HG02798 (cell line): ENCODE measurements at regions not wholly inside any gene's neighbourhood (a gene's known extent, or its start where the extent isn't known, plus 50 kb on each side); places are given as distances from the start of the nearest gene placed in this dataset.
"Not testable (repeated sequence)": the region's sequence is repeated elsewhere in the genome, so short reads cannot be mapped to it uniquely, and the experiment has no call there.

Source experiments
- ATAC-seq: cut with Tn5 transposase; IDR thresholded peaks from one replicate; pipeline ENCODE4 v1.9.1; 2021; ENCODE audit warnings: mild to moderate bottlenecking; ENCODE audit not compliant: unreplicated experiment, poor library complexity

DNA sequence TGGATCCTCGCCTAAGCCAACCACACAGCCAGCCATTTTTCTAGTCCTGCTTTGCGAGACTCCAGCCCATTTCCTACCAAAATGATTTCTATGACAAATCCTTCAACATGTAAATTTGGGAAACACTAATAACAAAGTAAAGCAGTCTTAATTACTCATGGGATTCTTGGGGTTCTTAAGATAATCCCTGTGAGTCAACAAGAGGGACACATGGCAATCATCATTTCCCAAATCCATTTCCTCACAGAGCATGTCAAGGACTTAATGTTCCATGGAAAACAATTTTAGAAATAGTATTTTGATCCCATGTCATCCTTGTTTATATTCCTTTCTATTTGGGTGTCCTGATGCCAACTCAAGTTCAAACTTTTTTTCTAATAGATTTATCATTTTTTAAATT lies 322.7 kb upstream of the NOX3 start:
- no peak for ATAC-seq

DNA sequence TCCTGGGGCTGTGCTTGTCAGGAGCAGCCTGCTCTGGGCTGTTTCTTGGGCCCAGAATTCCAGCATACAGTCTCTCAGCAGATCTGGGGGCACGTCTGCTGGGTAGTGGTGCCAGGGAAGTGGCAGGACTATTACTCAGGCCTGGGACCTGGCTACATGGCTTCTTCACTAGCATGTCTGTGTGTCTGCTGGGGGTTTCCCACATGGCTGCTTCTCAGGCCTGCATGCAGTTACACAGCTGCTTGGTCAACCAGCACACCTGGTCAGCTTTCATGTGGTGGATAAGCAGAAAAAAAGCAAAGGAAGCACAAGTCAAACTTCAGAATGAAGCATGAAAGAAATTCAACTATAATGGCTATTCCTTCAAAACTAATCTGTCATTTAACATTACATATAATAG lies 316.2 kb upstream of the NOX3 start:
- no peak for ATAC-seq

DNA sequence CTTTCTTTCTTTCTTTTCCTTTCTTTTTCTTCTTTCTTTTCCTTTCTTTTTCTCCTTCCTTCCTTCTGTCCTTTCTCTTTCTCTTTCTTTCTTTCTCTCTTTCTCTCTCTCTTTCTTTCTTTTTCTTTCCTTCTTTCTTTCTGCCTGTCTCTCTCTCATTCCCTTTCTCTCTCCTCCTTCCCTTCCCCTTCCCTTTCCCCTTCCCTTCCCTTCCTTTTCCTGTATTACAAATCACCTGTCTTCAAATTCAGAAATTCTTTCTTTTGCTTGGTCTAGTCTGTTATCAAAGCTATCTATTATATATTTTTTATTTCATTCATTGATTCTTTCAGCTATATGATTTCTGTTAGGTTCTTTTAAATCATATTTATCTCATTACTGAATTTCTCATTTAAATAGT lies 315.2 kb upstream of the NOX3 start:
- no peak for ATAC-seq

DNA sequence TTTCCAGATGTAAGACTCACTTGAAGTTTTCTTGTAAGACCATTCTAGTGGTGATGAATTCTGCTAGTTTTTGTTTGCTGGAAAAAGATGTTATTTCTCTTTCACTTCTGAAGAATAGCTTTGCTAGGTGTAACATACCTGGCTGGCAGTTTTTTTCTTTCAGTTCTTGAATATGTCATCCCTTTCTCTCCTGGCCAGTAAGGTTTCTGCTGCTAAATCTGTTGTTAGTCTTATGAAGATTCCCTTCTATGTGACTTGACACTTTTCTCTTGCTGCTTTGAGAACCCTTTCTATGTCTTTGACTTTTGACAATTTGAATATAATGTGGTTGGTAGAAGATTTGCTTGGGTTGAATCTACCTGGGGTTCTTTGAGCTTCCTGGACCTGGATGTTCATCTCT lies 314.7 kb upstream of the NOX3 start:
- no peak for ATAC-seq

DNA sequence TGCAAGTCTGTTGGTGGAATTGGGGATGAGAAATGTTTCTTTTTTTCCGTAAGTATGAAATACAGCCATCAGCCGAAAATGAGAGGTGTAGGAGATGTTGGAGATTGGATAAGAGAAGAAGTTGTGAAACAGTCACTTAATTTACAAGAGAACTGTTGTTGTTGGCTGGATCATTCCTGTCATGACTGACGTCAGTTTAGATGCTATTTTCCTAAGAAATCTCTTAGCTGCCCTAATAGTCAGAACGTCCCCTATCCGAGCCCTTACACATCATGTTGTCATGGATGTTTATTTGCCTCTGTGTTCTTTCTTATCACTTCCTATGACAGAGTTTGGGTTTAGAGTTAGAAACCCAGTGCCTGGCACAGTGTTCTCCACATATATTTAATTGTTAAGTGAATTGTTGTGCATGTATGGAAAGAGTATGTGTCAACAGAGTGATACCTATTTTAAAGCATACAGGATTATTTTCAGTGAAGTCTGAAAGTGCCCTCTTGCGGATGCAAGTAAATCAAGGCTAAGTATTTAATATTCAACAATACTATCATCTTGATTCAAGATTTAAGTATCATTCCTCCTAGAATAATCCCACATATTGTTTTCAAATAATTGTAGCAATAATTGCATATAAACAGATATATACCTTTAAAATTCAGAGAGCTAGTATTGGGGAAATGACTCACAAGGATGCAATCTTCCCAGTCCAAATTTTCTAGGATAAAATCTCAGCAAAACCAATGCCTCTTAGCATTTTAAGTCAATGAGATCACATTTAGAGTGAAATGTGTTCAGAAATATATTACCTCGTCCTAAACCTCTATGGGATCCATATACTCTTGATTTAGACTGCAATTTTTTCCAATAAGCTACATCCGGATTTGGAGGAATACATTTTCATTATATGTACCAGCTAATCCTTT lies 309.9 kb upstream of the NOX3 start:
- no peak for ATAC-seq

DNA sequence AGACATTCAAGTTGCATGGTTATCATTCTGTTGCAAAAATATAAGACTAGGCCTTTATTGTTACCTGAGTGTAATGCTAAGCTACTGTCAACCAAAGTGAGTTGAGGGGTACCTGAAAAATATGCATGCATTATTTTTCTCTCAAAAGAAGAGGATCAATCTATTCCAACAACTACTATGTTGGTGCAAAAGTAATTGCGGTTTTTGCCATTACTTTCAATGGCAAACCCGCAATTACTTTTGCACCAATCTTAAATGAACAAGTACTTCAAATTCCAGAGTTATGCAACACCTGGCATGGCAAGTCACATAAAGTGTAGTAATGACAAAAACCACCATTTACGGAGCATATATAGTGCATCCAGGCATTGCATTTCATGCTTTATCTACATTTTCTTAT lies 307.0 kb upstream of the NOX3 start:
- no peak for ATAC-seq

DNA sequence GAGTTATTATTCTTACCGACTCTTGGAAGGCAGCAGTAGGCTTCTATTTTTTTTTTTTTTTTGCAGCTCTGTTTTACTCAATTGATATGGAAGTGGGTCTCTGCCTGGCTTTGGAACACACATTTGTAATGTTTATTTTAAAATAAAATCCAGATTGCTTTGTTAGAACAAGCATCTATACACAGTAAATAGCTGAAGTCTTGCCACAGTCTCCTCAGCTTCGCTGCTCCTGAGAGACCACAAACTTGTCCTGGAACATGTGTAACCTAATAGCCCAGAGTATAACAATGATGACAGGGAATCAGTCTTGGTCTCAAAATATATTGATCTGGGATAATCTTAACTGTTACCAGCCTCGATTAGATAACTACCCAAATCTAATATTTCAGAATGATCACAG lies 299.8 kb upstream of the NOX3 start:
- no peak for ATAC-seq

DNA sequence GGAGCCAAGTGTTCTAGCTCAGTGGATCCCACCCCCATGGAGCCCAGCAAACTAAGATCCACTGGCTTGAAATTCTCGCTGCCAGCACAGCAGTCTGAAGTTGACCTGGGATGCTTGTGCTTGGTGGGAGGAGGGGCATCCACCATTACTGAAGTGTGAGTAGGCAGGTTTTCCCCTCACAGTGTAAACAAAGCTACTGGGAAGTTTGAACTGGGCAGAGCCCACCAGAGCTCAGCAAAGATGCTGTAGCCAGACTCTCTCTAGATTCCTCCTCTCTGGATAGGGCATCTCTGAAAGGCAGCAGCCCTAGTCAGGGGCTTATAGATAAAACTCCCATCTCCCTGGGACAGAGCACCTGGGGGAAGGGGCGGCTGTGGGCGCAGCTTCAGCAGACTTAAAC lies 293.1 kb upstream of the NOX3 start:
- not testable (repeated sequence) for ATAC-seq

DNA sequence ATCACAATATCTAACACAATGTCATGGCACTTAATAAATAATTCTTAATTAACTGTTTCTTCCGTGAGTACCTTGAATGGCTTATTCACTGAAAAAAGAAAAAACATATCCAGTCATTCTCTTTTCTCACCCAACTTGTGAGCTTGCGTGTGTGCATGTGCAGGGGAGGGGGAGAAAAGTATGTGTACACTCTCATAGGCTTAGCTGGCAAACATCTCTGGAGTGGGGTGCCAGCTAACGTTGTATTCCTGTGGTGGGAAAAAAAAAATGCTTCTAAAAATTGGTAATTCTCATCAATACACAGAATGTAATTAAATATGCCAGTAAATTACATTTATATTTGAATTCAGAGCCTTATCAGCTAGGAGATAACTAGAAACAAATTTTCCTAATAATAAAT lies 291.9 kb upstream of the NOX3 start:
- ATAC-seq = no peak

DNA sequence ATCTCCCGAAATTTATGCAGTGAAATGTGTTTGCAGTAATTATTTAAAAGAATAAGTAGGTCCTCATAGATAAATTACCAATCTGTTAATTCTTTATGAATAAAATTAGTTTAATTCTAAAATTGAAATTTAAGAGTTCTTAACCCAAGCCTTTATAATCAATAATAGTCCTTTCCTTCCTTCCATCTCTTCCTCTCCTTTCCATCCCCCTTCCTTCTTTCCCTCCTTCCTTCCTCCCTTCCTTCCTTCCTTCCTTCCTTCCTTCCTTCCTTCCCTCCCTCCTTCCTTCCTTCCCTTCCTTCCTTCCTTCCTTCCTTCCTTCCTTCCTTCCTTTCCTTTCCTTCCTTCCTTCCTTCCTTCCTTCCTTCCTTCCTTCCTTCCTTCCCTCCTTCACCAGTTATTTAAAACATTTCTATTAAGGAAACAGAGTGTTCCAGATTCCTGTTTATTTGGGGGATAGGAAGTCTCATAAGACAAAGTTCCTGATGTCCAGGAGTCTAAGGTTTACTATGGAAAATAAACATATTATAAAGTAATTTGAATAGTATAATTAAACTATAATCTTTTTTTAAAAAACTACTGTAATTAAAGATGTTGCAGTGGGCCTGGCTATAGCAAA lies 285.3 kb upstream of the NOX3 start:
- ATAC-seq = no peak

DNA sequence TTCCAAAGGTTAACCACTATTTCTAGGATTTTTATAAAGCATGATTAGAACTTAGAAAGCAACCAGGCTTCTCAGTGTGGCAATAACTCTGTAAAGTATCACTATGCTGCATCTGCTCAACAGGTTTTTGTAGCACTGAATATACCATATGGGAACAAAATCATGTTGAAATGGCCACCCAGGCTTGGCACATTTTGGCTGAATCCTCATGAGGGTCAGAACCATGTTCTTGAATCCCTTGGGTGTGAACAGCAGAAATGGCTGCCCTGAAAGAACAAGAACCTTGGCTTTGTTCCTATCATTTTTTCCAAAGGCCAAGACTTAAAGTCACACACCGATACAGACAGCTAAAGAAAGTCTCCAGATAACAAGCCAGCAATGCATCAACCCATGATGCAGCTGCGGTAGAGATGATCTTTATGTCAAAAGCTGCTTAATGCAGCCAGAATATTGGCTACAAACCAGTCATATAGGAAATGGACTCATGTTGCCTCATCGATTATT lies 283.0 kb upstream of the NOX3 start:
- ATAC-seq = no peak

DNA sequence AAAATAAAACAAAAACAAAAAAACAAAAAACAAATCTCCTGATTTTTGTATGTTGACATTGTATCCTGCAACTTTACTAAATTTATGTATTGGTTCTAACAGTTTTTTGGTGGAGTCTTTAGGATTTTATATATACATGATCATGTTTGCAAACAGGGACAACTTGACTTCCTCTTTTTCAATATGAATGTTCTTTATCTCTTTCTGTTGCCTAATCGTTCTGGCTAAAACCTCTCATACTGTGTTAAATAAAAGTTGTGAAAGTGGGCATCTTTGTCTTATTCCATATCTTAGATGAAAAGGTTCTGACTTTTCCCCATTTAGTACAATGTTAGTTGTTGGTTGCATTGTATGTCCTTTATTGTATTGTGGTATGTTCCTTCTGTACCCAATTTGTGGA lies 261.7 kb upstream of the NOX3 start:
- ATAC-seq = no peak

DNA sequence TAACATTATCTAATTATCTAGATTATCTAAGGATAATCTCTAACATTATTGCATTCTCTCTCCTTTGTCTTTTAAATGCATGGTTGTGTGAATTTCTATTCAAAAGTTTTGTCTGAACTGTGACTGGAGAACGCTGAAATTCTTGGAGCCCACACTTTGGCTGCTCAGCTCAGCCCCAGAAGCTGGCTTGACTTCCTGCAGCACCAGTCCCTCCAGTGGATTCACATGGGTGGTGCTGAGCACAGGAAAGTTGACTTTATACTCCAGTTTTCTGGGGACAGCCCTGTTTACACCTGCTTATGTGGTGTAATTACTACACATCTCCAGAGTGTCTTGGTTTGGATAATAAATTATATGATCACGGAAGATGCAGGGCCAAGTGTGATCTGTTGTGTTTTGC lies 255.1 kb upstream of the NOX3 start:
- no peak for ATAC-seq

DNA sequence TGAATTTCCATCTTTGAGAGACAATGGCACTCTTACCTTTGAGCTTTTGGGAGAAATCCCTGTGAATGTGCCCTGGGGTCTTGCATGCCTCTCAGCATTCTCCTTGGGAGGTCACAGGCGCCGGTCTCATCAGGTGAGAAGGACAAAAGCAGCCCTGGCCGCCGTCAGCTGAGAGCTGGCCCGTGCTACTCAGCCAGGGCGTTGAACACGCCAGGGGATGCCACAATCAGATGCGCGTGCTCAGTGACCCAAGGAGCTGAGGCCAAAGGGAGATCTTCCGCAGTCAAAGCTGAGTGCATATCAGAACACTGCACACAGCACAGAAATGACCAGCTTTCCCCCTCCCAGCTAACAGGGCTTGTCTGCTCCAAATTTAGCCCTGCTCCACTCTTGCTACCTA lies 253.6 kb upstream of the NOX3 start:
- no peak for ATAC-seq

DNA sequence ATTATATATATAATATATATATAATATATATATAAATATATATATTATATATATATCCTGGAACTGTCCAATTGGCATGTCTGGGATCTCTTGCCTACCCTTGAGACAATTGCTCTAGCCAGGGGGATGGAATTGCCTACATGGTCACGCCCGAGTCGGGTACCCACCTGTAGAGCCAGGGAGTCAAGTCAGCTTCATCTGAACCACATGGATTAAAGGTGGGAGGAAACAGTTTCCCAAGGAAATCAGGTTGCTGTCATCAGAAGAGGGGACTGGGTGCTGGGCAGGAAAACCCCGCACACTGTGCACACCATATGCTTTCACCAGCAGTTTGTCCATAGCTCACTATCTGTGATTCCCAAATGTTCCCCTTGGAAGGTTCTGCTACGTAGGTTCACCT lies 252.5 kb upstream of the NOX3 start:
- ATAC-seq = no peak

DNA sequence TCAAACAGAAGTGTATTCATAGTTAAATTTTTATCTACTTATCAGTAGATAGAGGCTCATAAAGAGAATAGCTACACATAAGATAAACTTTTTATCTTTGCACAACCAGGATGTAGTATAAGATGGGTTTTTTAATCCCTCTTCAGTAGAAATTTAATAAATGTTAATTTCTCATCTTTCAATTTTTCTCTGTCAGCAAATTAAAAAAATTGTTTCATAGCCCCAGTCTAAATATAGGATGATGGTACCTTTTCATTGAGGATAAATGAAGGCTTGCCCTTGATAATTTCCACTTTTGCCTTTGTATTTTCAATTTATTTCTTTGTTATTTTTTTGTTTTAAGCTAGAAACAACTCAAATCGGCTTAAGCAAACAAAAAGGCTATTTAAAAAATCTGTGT lies 251.2 kb upstream of the NOX3 start:
- ATAC-seq = no peak

DNA sequence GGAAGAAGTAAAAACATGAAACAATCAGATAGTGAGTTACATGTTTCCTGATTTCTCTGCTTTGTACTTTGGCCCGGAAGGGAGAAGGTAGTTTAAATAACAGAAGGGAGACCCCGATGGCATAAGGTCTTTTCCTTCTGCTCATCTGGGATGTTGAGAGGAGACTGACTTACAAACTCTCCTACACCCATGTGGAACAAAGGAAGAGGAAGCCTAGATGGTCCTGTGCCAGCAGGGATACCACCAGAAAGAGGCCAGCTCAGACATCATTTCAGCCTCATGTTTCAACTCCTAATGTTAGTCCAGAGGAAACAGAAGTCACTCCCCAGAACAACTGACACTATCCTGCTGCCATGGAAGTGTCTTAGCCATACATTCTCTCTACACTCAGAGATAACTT lies 250.7 kb upstream of the NOX3 start:
- ATAC-seq = no peak

DNA sequence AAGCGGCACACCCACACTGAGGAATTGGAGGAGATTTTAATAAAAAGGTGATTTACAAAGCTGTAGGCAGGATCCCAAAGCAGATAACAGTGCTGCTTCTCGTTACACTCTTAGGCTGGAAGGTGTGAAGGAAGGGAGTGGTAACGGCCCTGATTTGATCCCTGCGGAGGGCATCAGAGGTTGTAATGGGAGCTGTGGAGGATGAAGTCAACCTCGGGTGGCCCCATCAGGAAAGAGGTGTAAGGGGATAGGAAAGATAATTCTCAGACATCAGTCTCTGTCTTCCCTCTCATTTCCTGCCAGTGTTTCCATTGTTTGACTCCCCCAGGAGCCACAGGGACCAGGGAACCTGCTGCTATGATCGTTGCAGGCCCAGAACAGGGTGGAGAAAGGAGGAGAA lies 245.7 kb upstream of the NOX3 start:
- ATAC-seq = no peak

DNA sequence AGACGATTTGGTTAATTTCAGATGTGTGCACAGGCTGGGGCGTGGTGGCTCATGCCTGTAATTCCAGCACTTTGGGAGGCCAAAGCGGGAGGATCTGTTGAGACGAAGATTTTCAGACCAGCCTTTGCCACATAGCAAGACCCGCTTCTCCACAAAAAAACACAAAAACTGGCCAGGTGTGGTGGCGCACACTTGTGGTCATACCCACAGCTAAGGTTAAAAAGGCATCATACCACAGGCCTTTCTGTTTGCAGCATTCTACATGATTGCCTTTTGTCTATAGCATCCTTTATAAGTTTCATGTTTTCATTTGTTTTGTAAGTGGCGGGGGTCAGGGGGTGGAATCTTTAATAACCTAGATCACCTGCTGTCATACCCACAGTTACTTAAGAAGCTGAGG lies 239.9 kb upstream of the NOX3 start:
- ATAC-seq = no peak

DNA sequence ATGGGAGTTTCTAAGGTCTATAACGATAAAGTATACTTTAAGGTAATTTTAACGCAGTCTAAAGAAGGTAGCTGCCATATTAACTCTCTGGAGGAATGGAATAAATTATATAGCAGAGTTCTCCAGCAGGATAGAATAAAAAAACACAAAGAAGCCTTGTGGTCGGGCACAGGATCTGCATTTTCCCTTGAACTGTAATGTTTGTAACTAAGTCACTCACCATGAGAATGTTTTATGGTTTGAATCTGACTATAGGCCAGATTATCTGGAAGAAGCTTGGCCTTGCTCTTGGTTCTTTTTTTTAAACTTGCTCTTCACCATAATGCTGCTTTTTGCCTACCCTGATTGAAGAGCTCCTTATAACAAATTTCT lies 238.8 kb upstream of the NOX3 start:
- ATAC-seq = no peak

DNA sequence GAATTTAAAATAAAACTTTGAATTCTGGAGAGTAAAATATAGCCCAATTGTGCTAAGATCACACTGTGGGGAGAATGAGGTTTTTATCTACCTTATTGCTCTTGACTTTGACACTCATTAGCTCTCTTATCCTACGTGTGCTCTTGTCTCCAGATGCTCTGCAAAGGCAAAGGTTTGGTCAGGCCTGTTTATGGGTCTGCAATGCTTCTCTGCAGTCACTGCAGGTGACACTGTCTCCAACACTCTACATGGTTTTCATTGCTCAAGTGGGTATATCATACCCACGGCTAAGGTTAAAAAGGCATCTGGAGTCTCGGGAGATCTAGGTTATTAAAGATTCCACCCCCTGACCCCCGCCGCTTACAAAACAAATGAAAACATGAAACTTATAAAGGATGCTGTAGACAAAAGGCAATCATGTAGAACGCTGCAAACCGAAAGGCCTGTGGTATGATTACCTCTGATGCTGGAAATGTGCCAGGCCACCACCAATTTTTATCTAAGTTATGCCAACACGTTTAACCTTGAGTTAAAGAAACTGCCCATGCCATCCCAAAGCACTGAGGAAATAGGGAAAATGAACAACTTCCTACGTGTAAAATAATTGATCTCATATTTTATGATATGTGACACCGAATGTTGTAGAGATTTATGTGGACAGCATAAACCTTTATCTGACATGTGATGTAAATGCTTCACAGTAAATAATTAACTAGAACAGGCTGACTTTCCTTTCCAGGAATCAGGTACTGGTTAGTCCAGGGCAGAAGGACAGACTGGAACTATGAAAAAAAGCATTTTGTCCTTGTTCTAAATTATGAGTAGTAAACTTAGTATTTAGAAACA lies 238.2 kb upstream of the NOX3 start:
- no peak for ATAC-seq
